Hepatocyte (in vitro differentiated cells): ENCODE measurements at regions not wholly inside any gene's neighbourhood (a gene's known extent, or its start where the extent isn't known, plus 50 kb on each side); places are given as distances from the start of the nearest gene placed in this dataset.

Experiments used
- EZH2 ChIP-seq: fragments of 200-600 bp; sonication (generic); IDR thresholded peaks from 2 replicates; pipeline ENCODE4 v1.6.1; 2016; ENCODE audit warnings: antibody characterized with exemption, mild to moderate bottlenecking, borderline replicate concordance
- TF ChIP-seq, protein P1 (sequence below): fragments of 200-600 bp; sonication (generic); IDR thresholded peaks from 2 replicates; pipeline ENCODE4 v1.5.1; 2016; ENCODE audit warnings: antibody characterized with exemption, mild to moderate bottlenecking; ENCODE audit not compliant: poor library complexity

DNA sequence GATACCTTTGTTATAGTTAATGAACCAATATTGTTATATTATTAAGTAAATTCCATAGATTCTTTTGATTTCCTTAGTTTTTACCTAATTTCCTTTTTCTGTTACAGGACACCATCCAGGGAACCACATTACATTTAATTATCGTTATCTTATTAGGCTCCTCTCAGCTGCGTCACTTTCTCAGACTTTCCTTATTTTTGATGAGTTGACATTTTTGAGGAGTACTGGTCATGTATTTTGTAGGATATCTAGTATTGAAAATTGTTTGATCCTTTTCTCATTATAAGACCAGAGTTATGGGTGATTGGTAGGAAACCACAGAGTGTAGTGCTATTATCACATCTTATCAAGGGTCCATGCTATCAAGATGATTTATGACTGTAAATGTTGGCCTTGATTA lies 319.7 kb downstream of the NKX6-1 start:
- TF ChIP-seq, protein P1, sequence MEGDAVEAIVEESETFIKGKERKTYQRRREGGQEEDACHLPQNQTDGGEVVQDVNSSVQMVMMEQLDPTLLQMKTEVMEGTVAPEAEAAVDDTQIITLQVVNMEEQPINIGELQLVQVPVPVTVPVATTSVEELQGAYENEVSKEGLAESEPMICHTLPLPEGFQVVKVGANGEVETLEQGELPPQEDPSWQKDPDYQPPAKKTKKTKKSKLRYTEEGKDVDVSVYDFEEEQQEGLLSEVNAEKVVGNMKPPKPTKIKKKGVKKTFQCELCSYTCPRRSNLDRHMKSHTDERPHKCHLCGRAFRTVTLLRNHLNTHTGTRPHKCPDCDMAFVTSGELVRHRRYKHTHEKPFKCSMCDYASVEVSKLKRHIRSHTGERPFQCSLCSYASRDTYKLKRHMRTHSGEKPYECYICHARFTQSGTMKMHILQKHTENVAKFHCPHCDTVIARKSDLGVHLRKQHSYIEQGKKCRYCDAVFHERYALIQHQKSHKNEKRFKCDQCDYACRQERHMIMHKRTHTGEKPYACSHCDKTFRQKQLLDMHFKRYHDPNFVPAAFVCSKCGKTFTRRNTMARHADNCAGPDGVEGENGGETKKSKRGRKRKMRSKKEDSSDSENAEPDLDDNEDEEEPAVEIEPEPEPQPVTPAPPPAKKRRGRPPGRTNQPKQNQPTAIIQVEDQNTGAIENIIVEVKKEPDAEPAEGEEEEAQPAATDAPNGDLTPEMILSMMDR = no peak
- TF ChIP-seq EZH2 = no peak
